Fibroblast of gingiva (primary cell): ENCODE measurements at regions not wholly inside any gene's neighbourhood (a gene's known extent, or its start where the extent isn't known, plus 50 kb on each side); places are given as distances from the start of the nearest gene placed in this dataset.

ENCODE experiments used
- DNase-seq: peaks from one replicate; pipeline ENCODE4 v3.0.0-alpha.2; 2011; ENCODE audit warnings: low read depth

DNA sequence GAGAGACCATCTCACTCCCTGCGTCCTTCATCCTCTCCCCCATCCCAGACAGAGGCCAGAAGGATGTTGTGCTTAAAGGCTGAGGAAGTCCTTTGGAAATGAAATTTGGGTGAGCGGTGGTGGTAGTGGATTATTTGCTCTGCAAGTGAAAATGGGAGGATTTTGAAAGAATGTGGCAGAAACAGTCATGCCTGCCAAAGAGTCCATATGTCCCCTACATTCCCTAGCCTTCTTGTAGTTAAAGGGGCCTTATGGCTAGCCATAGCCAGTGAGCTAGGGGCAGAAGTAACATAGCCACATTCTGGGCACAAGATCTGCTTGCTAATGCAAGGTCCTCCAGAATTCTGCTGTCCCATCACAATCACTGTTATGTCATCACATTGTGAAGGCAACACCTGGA is 360.2 kb upstream of the TSHZ3 start:
- DNase-seq, result no peak

DNA sequence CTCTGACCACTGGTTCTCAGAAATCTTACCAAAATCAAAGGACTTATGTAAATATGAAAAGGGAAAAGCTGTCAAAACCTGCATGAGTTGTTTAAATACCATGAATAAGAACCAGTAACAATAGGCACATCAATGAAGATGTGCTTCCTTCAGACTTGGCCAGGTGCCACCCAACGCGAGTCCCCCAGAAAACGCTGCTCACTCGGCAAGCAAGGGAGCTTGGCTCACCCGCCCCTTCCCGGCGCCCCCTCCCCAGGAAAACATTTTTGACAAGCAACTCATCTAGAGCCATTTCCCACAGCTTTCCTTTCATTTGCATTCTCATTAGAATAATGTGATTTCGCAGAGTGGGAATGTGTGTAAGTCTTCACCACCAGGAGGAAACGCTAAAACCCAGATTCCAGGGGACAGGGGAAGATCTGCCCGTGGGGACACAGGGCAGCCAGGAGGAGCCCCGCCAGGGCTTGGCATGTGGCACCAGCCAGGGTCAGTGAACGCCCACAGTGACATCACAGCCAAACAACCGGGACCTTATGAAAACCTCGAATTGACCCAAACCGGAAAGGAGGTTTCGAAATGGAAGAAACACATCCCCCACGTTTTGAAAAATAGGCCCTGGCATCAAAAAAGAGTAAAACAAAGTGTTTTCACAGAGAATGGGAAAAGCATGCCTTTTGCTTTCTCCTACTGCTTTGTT is 366.2 kb upstream of the TSHZ3 start:
- no peak for DNase-seq

DNA sequence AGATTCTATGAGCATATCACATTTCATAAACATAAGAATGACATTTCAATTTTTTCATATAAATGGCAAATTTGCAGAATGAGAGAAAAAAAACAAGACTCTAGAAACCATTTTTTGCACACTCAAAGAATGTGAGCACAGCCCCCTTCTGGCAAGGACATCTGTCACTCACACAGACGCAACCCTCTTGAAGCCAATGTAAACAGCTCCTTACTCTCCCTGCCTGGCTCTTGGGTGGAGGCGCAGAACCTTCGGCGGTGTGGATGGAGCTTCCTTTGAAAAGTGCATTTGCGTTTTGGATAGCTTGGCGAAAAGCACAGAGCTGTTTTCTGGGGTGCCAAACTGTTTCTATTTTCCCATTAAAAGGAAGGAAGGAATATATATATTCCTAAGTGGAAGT is 367.6 kb upstream of the TSHZ3 start:
- no peak for DNase-seq

DNA sequence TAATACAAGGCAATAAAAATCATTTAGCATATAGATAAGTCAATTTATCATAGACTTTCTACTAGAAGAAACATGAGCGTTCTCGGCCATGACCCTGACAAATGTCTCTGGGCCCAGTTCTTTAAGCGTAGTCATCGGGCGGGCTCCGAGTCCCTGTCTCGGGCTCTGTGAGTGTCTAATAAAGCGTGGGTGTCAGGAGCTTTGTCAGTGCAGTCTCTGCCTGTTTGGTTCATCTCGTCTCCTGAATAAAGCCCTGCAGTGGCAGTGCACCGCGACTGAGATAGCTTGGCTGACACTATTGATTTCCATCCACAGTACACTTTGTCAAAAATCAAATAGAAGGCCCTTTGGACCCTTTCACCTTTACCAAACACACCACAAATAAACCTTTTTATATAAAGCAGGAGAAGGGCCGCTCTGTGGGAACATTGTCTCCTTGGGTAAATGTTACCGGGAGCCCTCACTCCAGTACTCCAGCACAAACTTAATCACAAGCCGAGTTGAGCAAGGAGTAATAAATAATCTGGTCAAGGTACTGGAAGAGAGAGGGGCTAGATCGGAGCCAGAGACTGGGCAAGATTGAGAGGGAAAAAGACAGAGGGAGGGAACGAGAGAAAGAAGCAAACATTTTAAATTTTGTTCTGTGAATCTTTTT is 368.2 kb upstream of the TSHZ3 start:
- DNase-seq, result no peak

DNA sequence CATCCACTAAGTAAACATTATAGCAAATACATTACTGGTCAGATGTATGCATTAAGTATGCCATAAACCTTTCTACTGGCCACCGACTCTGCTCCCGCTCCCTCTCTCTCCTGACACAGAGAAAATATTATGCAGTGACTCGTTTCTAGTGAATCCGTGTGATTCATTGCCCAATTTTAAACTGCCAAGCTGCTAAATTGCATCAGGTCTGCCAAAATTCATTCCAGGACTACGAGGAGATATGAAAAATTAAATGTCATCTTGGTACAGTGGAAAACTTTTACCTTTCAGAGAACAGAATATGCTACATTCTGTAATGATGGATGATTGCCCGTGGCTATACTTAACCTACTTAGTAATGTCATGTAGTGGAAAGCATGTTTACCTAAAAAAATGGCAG is 368.8 kb upstream of the TSHZ3 start:
- DNase-seq, result no peak

DNA sequence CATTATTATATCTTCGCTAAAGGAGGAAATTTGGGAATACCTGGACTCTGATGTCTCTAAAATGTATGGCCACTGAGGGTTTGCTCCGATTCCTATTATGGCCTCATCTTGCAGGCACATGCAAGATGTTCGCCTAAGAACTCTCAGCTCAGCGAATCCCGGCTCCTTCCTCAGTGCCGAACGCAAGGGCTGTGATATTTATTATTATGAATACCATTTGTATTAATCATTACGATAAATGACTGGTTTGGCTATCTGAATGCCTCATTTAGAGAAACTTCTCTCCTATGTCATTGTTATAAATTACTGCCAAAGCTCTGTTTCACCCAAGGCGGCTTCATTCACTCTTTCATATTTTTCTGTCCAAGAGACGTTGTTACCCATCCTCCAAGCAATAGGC is 369.7 kb upstream of the TSHZ3 start:
- no peak for DNase-seq

DNA sequence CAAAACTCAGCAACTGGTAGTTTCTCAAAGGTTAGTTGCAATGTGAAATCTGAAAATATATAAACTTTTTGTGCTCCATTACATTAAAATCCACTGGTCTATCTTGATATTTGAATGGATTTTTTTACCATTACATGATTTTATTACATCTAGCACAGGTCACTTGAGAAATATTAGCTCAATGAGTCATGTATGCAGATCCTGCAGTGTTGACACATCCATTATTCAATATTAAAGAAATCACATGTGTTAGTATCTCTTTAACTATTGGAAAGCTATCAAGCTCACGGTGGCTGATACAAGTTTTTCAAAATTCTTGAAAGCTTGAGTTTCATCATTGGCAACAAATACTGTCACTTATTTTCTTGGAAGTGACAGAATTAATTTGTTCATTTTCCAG is 373.9 kb upstream of the TSHZ3 start:
- DNase-seq, result no peak

DNA sequence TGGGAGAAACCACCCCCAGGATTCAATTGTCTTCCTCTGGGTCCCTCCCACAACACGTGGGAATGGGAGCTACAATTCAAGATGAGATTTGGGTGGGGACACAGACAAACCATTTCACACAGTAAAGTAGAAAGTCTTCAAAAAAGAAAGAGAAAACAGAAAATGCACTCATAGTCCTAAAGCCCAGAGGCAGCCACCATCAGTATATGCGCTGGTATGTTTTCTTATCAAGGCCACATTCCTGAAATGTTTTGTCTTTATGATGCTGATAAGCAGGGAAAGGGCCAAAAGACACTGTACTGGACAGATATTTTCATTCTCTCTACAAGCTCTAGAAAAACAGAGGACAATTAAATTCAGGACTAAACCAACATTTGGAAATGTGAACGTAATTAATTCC is 375.8 kb upstream of the TSHZ3 start:
- DNase-seq, result no peak

DNA sequence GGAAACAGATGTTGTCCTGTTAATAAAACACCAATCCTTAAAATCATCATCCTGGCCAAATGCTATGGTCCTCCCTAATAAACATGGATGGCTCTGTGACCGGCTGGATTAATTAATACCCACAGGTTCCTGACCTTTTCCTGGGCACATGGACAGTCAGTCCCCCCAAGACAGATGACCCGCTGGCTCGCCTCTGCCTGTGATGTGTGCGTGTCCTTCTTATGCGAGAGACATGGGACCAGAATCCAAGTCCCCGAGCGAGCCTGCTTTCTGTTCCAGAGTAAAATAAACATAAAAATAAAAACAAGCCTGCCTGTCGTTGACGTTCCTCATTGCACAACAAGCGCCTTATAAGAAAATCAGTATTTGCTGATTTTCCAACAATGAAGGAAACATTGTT is 378.3 kb upstream of the TSHZ3 start:
- DNase-seq, result no peak

DNA sequence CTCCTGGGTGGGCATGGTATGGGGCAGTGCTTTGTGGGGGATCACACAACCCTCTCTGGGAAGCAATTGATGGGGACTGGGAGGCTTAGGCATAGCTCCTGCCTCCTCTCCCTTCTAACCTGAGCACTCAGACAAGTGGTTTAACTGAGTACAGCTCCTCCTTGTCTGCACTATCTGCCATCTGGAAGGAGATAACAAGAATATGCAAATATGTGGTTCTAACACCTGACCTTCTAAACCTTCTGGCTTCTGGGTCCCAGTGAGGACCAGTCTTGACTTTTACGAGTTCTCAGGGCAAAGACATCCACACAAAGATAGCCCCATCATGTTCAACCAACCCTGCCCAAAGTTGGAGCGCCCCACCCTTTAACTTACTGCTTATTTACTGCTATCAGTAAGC is 381.0 kb upstream of the TSHZ3 start:
- no peak for DNase-seq

DNA sequence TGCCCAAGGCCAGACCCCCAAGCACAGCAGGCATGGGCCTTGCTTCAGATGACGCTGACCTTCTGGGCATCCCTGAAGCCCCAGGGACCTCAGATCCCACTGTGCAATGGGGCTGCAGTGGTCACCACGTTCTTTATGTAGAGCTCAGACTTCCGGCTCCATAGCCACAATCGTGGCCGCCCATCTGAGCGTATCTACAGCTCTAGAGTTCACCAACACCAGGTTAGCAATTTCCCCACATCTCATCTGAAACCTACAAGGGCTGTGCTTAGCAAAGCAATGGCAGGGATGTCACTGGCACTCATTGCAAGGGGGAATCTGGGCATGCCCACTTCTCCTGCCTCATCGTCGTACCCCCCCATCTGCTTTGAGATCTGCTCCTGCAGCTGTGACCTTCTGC is 384.4 kb upstream of the TSHZ3 start:
- no peak for DNase-seq

DNA sequence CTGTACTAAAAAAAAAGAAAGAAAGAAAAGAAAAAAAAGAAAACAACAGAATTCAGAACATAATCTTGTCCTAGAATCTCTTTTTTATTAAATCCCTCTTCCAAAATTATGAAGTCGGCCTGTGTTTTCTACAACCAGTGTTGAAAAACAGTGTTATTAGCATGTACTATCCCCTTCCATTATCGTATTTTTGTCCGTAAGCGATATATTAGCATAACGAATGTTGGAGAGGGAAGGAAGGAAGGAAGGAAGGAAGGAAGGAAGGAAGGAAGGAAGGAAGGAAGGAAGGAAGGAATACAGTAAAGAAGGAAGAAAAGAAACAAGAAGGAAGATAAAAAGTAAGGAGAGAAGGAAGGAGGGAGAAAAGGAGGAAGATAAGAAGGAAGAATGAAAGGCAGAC is 393.0 kb upstream of the TSHZ3 start:
- no peak for DNase-seq

DNA sequence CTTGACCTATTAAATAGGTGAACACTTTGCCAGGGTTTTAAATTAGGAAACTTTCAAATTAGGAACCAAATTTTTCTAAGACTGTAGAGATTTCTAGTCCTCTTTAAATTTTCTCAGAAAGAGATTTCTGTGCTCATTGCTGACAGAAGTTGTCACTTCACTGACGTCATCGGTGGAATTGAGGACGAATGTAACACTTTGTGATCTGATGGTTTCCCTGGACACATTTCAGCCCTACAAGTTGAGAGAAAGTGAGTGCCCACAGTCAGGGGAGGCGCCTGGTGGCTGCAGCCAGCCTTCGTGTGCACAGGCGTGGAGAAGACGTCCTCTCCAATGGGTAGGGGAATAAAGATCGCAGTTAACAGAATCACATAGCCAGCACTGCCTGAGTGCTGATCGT is 396.5 kb upstream of the TSHZ3 start:
- no peak for DNase-seq

DNA sequence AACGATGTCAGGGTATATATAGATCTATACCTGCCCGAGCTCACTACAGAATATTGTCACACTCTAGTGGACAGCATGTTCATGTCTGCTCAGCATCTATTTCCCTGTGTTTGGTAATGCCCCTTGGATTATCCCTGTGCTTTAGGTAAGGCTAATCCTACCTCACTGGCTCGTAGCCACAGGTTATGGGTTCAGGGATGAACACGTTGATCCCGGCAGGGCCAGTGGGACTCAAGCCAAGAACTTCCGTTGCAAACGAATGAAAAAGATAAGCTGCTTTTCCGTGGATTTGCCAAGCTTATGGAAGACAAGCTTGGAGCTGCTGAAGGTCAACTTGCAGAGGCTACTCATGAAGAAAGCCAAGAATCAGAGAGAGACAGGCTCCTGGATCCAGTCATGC is 400.0 kb upstream of the TSHZ3 start:
- no peak for DNase-seq

DNA sequence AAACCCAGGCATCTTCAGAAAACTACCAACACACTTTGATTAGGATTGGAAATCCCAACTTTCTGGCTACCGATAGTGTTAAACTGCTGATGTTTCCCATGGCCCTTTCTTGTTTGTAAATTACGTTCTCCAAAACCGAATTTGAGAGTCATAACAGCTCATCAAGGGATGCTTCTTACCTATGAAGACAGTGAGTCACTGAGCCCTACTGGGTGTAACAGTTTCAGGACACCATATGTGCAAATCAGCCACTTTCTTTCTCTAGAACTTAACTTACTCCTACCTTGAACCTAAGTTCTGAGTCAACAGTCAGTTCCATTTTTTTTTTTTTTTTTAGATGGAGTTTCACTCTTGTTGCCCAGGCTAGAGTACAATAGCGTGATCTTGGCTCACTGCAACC is 410.1 kb upstream of the TSHZ3 start:
- no peak for DNase-seq

DNA sequence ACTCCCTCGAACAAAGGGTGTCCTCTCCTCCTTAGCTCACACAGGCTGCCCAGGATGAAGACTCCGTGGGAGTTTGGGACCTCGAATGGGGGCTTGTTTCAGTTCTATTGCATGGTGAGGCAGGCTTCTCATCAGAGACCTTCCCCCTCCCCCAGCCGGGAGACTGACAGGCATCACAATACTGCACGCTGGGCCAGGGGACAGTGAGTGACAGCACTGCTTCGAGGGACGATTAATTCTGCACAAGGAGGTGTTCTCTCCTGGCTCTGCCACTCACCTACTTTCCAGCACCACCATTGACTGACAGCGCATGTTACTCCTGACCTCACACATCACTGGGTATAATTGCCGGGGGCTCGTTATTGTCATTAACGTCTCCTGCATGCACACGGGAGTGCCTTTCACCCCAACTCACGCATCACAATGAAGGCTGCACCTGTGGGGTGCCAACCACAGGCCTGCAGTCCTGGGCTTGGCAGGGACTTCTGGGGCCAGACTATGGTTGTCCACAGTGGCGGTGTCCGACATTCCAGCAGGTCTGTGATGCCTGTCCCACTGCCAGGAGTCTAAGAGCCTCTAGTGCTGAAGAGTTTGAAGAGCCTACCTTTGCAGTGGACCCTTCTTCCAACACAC is 412.2 kb upstream of the TSHZ3 start:
- DNase-seq, result no peak

DNA sequence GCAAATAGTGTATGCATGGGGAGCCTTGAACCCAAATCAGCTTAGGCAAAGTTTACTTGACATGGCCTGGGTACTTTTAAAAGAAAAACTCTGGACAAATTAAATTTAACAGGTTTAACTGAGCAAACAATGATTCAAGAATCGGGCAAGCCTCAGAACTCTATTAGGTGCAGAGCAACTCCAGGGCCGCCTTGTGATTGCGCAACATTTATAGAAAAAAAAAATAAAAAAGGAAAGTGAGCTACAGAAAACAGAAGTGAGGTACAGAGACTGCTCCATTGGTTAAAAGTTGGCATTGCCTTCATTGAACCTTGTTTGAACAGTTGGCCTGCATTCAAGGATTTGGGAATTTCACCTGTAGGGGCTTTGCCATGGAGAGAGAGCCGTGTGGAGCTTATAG is 421.0 kb upstream of the TSHZ3 start:
- no peak for DNase-seq

DNA sequence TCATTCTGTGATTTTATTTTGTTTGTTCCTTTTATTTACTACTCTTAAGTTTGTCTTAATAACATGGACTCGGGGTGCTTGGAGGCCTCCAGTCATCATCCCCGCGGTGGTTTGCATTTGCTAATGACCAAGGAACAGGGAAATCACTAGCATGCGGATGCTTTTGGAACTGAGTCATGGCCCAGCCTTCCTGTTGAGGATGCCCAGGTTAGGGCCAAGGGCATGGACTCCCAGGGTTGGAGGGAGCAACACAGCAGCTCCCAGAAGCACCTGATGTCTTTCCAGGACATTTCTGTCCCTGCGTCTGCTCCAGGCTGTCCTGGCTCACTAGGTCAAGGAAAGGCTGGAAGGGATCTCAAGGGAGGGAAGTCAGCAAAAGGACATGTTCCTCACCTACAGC is 423.7 kb upstream of the TSHZ3 start:
- no peak for DNase-seq

DNA sequence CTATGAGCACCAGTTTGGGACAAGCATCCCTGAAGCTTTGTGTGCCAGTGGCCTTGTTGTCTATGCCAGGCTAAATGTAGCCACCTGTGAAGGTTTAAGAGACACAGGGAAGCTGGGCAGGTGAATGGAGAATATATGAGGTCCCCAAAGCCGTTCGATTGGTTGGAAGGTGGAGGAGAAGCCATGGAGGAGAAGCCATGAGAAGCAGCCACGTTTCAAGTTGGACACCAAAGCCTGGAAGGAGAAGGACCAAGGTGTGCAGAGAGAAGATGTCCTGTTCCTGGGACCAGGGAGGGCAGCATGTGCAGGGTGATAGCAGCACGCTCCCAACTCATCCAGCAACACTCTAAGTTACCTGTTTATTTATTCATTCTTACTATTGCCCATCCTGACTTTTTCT is 432.3 kb upstream of the TSHZ3 start:
- DNase-seq, result no peak

DNA sequence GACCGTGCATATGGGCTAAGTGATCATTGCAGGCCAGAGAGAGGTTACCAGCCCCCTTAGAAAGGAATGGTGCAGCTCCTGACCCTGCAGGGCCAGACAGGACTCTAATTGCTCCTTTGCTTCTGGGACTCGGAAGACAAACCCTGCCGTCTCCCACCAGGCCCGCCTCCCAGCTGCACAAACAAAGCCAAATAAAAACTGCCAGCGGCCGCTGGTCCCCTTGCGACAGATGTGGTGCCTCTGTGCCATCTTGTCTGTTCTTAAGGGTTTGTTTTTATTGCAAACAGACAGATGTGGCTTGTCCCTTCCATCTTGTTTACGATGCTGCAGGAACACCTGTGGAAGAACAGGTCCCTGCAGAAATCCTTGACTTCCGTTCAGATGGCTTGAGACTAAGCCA is 434.4 kb upstream of the TSHZ3 start:
- no peak for DNase-seq

DNA sequence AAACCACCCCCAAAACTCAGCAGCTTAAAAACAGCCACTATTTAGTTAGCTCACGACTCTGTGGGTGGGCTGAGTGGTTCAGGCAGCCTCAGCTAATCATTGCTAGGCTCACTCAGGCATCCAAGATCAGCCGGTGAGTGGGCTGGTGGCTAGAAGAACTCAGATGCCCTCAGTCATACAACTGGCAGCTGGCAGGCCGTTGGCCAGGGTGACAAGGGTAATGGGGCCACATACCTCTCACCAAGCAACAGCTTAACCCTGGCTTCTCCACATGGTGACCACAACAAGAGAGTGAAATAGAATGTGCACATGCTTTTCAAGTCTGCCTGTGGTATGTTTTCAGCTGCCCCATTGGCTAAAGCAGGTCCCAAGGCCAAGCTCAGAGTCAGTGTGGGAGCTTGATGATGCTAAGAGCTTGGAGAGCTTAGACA is 435.4 kb upstream of the TSHZ3 start:
- DNase-seq, result no peak

DNA sequence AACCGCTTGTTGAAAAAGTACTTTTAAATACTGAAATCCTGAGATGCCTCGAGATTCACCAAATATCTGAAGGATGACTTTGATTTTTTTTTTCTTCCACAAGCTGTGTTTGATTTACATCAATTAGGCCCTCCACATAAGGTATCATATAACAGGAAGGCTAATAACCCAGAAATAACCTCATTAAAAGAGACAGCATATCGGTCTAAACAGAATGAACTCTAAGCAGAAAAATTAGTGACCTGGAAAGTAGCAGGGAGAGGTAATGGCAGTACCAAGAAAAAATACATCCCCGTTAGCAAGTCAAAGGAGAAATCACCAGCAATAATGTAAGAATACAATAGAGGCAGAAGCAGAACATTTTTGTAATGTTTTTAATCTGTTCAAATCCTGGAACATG is 452.4 kb upstream of the TSHZ3 start:
- DNase-seq, result no peak

DNA sequence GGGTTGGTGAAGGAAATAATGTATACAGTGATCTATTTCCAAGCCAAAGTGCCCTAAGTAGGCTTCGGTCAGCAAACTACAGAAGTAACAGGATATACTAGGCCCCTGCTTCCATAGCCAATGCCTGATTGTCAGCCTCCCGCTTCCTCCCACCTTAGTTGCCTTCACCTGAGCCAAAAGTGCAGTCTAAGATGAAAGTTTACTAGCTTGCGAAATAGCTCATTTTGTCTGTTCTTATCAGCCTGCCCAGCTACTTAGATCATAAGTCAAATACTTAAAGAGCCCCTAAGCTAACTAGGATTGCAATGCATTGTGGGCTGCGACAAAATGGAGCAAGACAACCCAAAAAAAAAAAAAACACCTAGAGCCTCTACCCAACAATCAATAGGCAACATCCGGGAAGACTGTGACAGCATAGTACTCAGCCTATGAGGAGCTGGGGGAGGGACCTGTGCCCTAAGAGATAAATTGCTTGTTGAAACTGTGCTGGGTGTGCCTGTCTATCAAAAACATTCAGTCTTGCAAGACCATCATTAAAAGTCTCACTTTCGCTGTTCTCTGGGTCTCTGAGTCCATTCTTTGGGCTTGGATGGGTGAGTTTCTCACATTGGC is 454.7 kb upstream of the TSHZ3 start:
- no peak for DNase-seq
